ENCODE measurements at regions not wholly inside any gene's neighbourhood (a gene's known extent, or its start where the extent isn't known, plus 50 kb on each side); places are given as distances from the start of the nearest gene placed in this dataset.

DNA sequence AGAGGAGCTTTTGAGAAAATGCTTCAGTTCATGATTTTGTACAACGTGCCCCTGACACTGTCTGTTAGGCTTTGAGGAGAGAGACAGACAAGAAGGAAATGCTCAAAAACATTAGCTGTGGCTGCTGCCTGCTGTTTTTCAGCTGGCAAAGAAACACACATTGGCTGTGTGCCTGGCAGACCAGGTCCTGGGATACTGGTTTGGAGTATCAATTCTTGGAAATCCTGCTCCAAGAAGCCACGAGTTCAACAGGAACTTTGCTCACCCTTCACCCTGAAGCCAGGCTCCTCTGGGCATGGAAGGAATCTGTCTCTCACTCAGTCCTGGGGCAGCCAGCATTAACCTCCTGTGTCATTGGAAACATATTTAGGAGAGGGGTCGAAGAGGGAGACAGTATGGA, 245.5 kb downstream of the AUH start:
- TF ChIP-seq, protein P1, sequence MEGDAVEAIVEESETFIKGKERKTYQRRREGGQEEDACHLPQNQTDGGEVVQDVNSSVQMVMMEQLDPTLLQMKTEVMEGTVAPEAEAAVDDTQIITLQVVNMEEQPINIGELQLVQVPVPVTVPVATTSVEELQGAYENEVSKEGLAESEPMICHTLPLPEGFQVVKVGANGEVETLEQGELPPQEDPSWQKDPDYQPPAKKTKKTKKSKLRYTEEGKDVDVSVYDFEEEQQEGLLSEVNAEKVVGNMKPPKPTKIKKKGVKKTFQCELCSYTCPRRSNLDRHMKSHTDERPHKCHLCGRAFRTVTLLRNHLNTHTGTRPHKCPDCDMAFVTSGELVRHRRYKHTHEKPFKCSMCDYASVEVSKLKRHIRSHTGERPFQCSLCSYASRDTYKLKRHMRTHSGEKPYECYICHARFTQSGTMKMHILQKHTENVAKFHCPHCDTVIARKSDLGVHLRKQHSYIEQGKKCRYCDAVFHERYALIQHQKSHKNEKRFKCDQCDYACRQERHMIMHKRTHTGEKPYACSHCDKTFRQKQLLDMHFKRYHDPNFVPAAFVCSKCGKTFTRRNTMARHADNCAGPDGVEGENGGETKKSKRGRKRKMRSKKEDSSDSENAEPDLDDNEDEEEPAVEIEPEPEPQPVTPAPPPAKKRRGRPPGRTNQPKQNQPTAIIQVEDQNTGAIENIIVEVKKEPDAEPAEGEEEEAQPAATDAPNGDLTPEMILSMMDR (IDR thresholded peaks at IDR 0.05): no peak
- TF ChIP-seq POLR2A (IDR thresholded peaks at IDR 0.05) (no peak), EP300 (IDR thresholded peaks at IDR 0.05) (no peak)

Measured in ovary (tissue), 3 donors.